HEK293 (cell line): ENCODE measurements at regions not wholly inside any gene's neighbourhood (a gene's known extent, or its start where the extent isn't known, plus 50 kb on each side); places are given as distances from the start of the nearest gene placed in this dataset.

ENCODE experiments used
- CTCF ChIP-seq: fragments of 450-650 bp; formaldehyde crosslinking; IDR thresholded peaks from 2 replicates; pipeline ENCODE4 v1.5.1; 2016; ENCODE audit warnings: missing biosample characterization, missing genetic modification characterization
- HOXD13 ChIP-seq: sonication (generic); formaldehyde crosslinking; IDR thresholded peaks from 2 replicates; pipeline ENCODE4 v1.8.0; 2022; ENCODE audit warnings: missing genetic modification reagents, borderline replicate concordance
- TCF7L2 ChIP-seq: IDR thresholded peaks from 2 replicates; pipeline ENCODE4 v1.6.1; 2011; ENCODE audit warnings: low read depth, mild to moderate bottlenecking, inconsistent platforms, low read length, moderate library complexity, borderline replicate concordance
- YY1 ChIP-seq: fragments of 450-650 bp; formaldehyde crosslinking; IDR thresholded peaks from 2 replicates; pipeline ENCODE4 v1.5.1; 2018; ENCODE audit warnings: missing biosample characterization, missing genetic modification characterization
- ZBTB7A ChIP-seq: fragments of 450-650 bp; formaldehyde crosslinking; IDR thresholded peaks from 2 replicates; pipeline ENCODE4 v1.5.1; 2016; ENCODE audit warnings: low read depth, missing biosample characterization, missing genetic modification characterization
- ZFP3 ChIP-seq: fragments of 450-650 bp; formaldehyde crosslinking; IDR thresholded peaks from 2 replicates; pipeline ENCODE4 v1.5.1; 2016; ENCODE audit warnings: low read depth, missing biosample characterization, missing genetic modification characterization
- ZNF114 ChIP-seq: fragments of 450-650 bp; formaldehyde crosslinking; IDR thresholded peaks from 2 replicates; pipeline ENCODE4 v1.5.0; 2017; ENCODE audit warnings: missing biosample characterization, missing genetic modification characterization
- ZNF138 ChIP-seq: fragments of 450-650 bp; formaldehyde crosslinking; IDR thresholded peaks from 2 replicates; pipeline ENCODE4 v1.5.1; 2016; ENCODE audit warnings: missing biosample characterization, missing genetic modification characterization, borderline replicate concordance
- ZNF274 ChIP-seq, 2 experiments: fragments of 200-500 bp in 1 of 2; fragments of 450-650 bp in 1 of 2; sonication (Bioruptor generic) in 1 of 2; formaldehyde crosslinking in 1 of 2; IDR thresholded peaks; 2 replicates each; pipeline versions ENCODE4 v1.5.1 to v1.6.1; 2014 to 2016; ENCODE audit warnings: borderline replicate concordance in 1 of 2, inconsistent platforms in 1 of 2, low read length in 1 of 2, missing biosample characterization in 1 of 2, missing genetic modification characterization in 1 of 2
- ZNF549 ChIP-seq: fragments of 450-650 bp; IDR thresholded peaks from 2 replicates; pipeline ENCODE4 v1.5.1; 2018; ENCODE audit warnings: missing biosample characterization, missing genetic modification characterization, mild to moderate bottlenecking, inconsistent platforms, moderate library complexity
- ZNF580 ChIP-seq: fragments of 450-650 bp; formaldehyde crosslinking; IDR thresholded peaks from 2 replicates; pipeline ENCODE4 v1.5.1; 2016; ENCODE audit warnings: missing biosample characterization, missing genetic modification characterization
- TF ChIP-seq, protein P1 (sequence below): fragments of 450-650 bp; formaldehyde crosslinking; IDR thresholded peaks from 2 replicates; pipeline ENCODE4 v1.5.1; 2016; ENCODE audit warnings: missing biosample characterization, missing genetic modification characterization
- TF ChIP-seq, protein P2 (sequence below): fragments of 450-650 bp; formaldehyde crosslinking; IDR thresholded peaks from 2 replicates; pipeline ENCODE4 v1.5.1; 2016; ENCODE audit warnings: missing biosample characterization, missing genetic modification characterization

GRCh38 chr10:59068581-59069191 lies 107.8 kb upstream of the PHYHIPL start:
- TF ChIP-seq CTCF (tag by site-specific recombination) (no peak), YY1 (tag by site-specific recombination) (no peak), HOXD13 (no peak), ZFP3 (tag by site-specific recombination) (no peak), ZNF580 (tag by site-specific recombination) (no peak), TCF7L2 (no peak), ZBTB7A (tag by site-specific recombination) (no peak), ZNF114 (tag by site-specific recombination) (no peak), ZNF138 (tag by site-specific recombination) (no peak), ZNF274 (IDR thresholded peaks at IDR 0.05; ENCODE audit: low read length) (no peak), ZNF274 (tag by site-specific recombination; IDR thresholded peaks at IDR 0.05; ENCODE audit: borderline replicate concordance) (no peak), ZNF549 (tag by site-specific recombination) (no peak)
- TF ChIP-seq, protein P1, sequence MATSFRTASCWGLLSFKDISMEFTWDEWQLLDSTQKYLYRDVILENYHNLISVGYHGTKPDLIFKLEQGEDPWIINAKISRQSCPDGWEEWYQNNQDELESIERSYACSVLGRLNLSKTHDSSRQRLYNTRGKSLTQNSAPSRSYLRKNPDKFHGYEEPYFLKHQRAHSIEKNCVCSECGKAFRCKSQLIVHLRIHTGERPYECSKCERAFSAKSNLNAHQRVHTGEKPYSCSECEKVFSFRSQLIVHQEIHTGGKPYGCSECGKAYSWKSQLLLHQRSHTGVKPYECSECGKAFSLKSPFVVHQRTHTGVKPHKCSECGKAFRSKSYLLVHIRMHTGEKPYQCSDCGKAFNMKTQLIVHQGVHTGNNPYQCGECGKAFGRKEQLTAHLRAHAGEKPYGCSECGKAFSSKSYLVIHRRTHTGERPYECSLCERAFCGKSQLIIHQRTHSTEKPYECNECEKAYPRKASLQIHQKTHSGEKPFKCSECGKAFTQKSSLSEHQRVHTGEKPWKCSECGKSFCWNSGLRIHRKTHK (tag by site-specific recombination) = no peak
- TF ChIP-seq, protein P2, sequence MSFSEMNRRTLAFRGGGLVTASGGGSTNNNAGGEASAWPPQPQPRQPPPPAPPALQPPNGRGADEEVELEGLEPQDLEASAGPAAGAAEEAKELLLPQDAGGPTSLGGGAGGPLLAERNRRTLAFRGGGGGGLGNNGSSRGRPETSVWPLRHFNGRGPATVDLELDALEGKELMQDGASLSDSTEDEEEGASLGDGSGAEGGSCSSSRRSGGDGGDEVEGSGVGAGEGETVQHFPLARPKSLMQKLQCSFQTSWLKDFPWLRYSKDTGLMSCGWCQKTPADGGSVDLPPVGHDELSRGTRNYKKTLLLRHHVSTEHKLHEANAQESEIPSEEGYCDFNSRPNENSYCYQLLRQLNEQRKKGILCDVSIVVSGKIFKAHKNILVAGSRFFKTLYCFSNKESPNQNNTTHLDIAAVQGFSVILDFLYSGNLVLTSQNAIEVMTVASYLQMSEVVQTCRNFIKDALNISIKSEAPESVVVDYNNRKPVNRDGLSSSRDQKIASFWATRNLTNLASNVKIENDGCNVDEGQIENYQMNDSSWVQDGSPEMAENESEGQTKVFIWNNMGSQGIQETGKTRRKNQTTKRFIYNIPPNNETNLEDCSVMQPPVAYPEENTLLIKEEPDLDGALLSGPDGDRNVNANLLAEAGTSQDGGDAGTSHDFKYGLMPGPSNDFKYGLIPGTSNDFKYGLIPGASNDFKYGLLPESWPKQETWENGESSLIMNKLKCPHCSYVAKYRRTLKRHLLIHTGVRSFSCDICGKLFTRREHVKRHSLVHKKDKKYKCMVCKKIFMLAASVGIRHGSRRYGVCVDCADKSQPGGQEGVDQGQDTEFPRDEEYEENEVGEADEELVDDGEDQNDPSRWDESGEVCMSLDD (tag by site-specific recombination) = no peak
